T-cell (primary cell): ENCODE measurements at regions not wholly inside any gene's neighbourhood (a gene's known extent, or its start where the extent isn't known, plus 50 kb on each side); places are given as distances from the start of the nearest gene placed in this dataset.

Experiments
- ATAC-seq, 4 experiments: fragments of 200-7000 bp in 3 of 4; fragments of 150-1000 bp in 1 of 4; cut with Tn5 transposase; replicated peaks in 1 of 4; 1 replicate in 3 of 4; 2 replicates in 1 of 4; pipeline ENCODE4 v1.10.0; 2021; ENCODE audit warnings: moderate library complexity in 3 of 4, mild to moderate bottlenecking in 2 of 4, moderate number of reproducible peaks in 1 of 4
- CTCF ChIA-PET, 2 donors: fragments of 300-600 bp; sonication (Branson Sonifier 250); formaldehyde crosslinking; loops; one replicate each; lab custom pipeline; 2022; ENCODE audit warnings: antibody characterized with exemption in 2 of 2; lab: Charles Lee
- POLR2A ChIA-PET, 2 donors: fragments of 300-600 bp; sonication (Branson Sonifier 250); formaldehyde crosslinking; loops; one replicate each; lab custom pipeline; 2022; ENCODE audit warnings: antibody characterized with exemption in 2 of 2; lab: Charles Lee
- DNase-seq, 35 experiments: peaks; one replicate each; pipeline versions ENCODE4 v3.0.0 to v3.0.0-alpha.2; 2013 to 2023
- H3K27ac ChIP-seq: one replicate; pipeline ENCODE4 v1.5.1; 2013; ENCODE audit warnings: low read length
- H3K27me3 ChIP-seq, 2 experiments: replicated peaks in 1 of 2; 1 replicate in 1 of 2; 2 replicates in 1 of 2; pipeline versions ENCODE4 v1.6.1 to v1.7.0; 2013; ENCODE audit warnings: low read length in 1 of 2, mixed read lengths in 1 of 2; ENCODE audit not compliant: control insufficient read depth in 2 of 2, insufficient read depth in 2 of 2; ENCODE audit errors: extremely low read depth in 1 of 2
- H3K36me3 ChIP-seq, 2 donors: 1 replicate in 1 of 2; 2 replicates in 1 of 2; pipeline versions ENCODE4 v1.6.1 to v1.7.0; 2013; ENCODE audit warnings: low read length in 1 of 2; ENCODE audit not compliant: control insufficient read depth in 2 of 2, insufficient read depth in 1 of 2; ENCODE audit errors: extremely low read depth in 1 of 2
- H3K4me1 ChIP-seq, 2 experiments: 1 replicate in 1 of 2; 2 replicates in 1 of 2; pipeline versions ENCODE4 v1.6.1 to v1.7.0; 2013; ENCODE audit warnings: low read length in 2 of 2, mixed read lengths in 1 of 2; ENCODE audit not compliant: insufficient read depth in 2 of 2, control insufficient read depth in 1 of 2; ENCODE audit errors: extremely low read depth in 1 of 2
- H3K4me3 ChIP-seq, 2 donors: 1 replicate in 1 of 2; 2 replicates in 1 of 2; pipeline versions ENCODE4 v1.5.1 to v1.7.0; 2013; ENCODE audit warnings: mild to moderate bottlenecking in 2 of 2, low read length in 1 of 2, moderate library complexity in 1 of 2; ENCODE audit not compliant: control insufficient read depth in 1 of 2; ENCODE audit errors: extremely low read depth in 1 of 2
- H3K9me3 ChIP-seq: 2 replicates; pipeline ENCODE4 v1.7.0; 2013
- H3K27ac Mint-ChIP-seq, 2 donors: one replicate each; pipeline ENCODE4 v1.8.0; 2020 to 2021; ENCODE audit warnings: mild to moderate bottlenecking in 2 of 2, mixed read lengths in 2 of 2
- H3K27me3 Mint-ChIP-seq, 2 donors: one replicate each; pipeline ENCODE4 v1.8.0; 2021 to 2022; ENCODE audit warnings: mixed read lengths in 2 of 2
- H3K36me3 Mint-ChIP-seq: one replicate; pipeline ENCODE4 v1.8.0; 2021; ENCODE audit warnings: mixed read lengths
- H3K4me1 Mint-ChIP-seq, 3 donors: one replicate each; pipeline ENCODE4 v1.8.0; 2020 to 2022; ENCODE audit warnings: mixed read lengths in 3 of 3, mild to moderate bottlenecking in 1 of 3
- H3K4me3 Mint-ChIP-seq, 3 donors: one replicate each; pipeline ENCODE4 v1.8.0; 2020 to 2022; ENCODE audit warnings: mild to moderate bottlenecking in 3 of 3, mixed read lengths in 3 of 3, moderate library complexity in 3 of 3
- H3K9me3 Mint-ChIP-seq, 3 donors: one replicate each; pipeline ENCODE4 v1.8.0; 2020 to 2022; ENCODE audit warnings: mixed read lengths in 3 of 3
- WGBS: methylation state at CpG from one replicate; pipeline ENCODE4 v1.1.5; 2013; ENCODE audit warnings: missing lambda C conversion rate; ENCODE audit not compliant: insufficient coverage; 5-methylcytosine and 5-hydroxymethylcytosine counted together

- POLR2A ChIA-PET, result no interaction called here
- no peak for ATAC-seq
- H3K27ac ChIP-seq, result no peak overlapping the region
- H3K27ac Mint-ChIP-seq, result no peak overlapping the region
- H3K36me3 Mint-ChIP-seq, result no peaks in the 10 kb centered on the region
- CTCF ChIA-PET, result no interaction called here
- DNase-seq, result no peak
- H3K4me3 Mint-ChIP-seq, result no peak overlapping the region
- peaks cover 0 to 6% of the 10 kb centered on the region in 2 donors for H3K27me3 Mint-ChIP-seq
- H3K9me3 ChIP-seq, result no peaks in the 10 kb centered on the region
- H3K36me3 ChIP-seq, result no peaks in the 10 kb centered on the region
- no peak overlapping the region for H3K4me3 ChIP-seq
- H3K9me3 Mint-ChIP-seq, result peaks cover 3 to 20% (median 14%) of the 10 kb centered on the region in 3 donors
- H3K27me3 ChIP-seq, result no peaks in the 10 kb centered on the region
- H3K4me1 Mint-ChIP-seq, result no peaks in the 10 kb centered on the region
- H3K4me1 ChIP-seq, result no peaks in the 10 kb centered on the region
These were observed 192.6 kb upstream of the FAM241A start for GRCh38 chr4:111952688-111953087.

DNA sequence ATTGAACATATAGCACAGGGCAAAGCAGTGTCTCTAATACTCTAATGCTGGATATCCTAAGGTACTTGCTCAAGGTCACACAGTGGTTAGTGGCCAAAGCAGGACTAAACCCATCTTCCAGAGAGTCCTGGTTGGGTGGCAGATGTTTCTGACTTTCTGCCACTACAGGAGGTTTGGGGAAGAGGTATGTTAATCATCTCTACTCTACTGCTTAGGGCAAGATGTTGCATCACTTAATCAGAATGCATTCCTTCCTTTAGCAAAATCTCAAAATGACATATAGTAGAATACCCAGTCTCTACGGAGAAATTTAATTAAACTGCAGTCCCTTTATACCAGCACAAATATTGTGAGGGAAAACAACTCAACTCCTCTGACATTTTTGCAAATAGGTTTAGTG lies 190.7 kb upstream of the FAM241A start:
- ChIA-PET CTCF (no interaction called here), POLR2A (no interaction called here)
- Mint-ChIP-seq H3K36me3 (no peaks in the 10 kb centered on the region), H3K4me3 (no peak overlapping the region), H3K27me3 (peaks cover 0 to 6% of the 10 kb centered on the region in 2 donors), H3K4me1 (no peaks in the 10 kb centered on the region), H3K27ac (no peak overlapping the region), H3K9me3 (peaks cover 2 to 17% (median 9%) of the 10 kb centered on the region in 3 donors)
- Histone ChIP-seq H3K27ac (no peak overlapping the region), H3K36me3 (no peaks in the 10 kb centered on the region), H3K9me3 (no peaks in the 10 kb centered on the region), H3K4me3 (no peak overlapping the region), H3K4me1 (no peaks in the 10 kb centered on the region), H3K27me3 (no peaks in the 10 kb centered on the region)
- ATAC-seq, result no peak
- DNase-seq, result no peak
- WGBS, result no CpG with 5 or more reads among the region's 1 CpG

- Mint-ChIP-seq H3K27me3 (peaks cover 0 to 6% of the 10 kb centered on the region in 2 donors), H3K9me3 (peaks cover 0 to 13% (median 7%) of the 10 kb centered on the region in 3 donors), H3K27ac (no peak overlapping the region), H3K4me1 (no peaks in the 10 kb centered on the region), H3K36me3 (no peaks in the 10 kb centered on the region), H3K4me3 (no peak overlapping the region)
- Histone ChIP-seq H3K27ac (no peak overlapping the region), H3K4me3 (no peak overlapping the region), H3K9me3 (no peaks in the 10 kb centered on the region), H3K36me3 (no peaks in the 10 kb centered on the region), H3K27me3 (no peaks in the 10 kb centered on the region), H3K4me1 (no peaks in the 10 kb centered on the region)
- CTCF ChIA-PET, result no interaction called here
- POLR2A ChIA-PET, result no interaction called here
- ATAC-seq (no peak), DNase-seq (no peak)
- WGBS, result 20% methylated on average over 1 of the region's 4 CpGs
These were observed 190.3 kb upstream of the FAM241A start for GRCh38 chr4:111955001-111955400.

DNA sequence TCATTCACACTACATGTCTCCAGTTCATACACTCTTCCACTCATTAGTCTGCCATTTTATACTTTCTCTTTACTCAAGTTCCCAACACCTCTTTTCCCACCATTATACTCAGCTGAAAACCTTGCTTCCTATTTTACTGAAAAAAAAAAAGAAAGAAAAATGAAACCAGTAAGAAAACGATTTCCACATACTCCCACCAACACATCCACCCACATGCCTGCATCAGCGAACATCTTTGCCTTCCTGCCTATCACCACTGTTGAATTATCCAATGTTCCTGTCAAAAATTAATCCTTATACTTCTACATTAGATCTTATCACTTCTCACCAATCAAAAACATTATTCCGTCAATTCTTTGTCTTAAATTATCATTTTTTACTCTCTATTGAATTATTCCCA lies 188.1 kb upstream of the FAM241A start:
- Mint-ChIP-seq H3K9me3 (no peaks in the 10 kb centered on the region), H3K36me3 (no peaks in the 10 kb centered on the region), H3K27me3 (no peaks in the 10 kb centered on the region), H3K4me3 (no peak overlapping the region), H3K4me1 (no peaks in the 10 kb centered on the region), H3K27ac (no peak overlapping the region)
- no peaks in the 10 kb centered on the region for H3K4me1 ChIP-seq
- H3K9me3 ChIP-seq, result no peaks in the 10 kb centered on the region
- DNase-seq, result no peak
- H3K27me3 ChIP-seq, result no peaks in the 10 kb centered on the region
- no peak overlapping the region for H3K27ac ChIP-seq
- WGBS, result 35% methylated on average over 3 of the region's 3 CpGs
- H3K36me3 ChIP-seq, result no peaks in the 10 kb centered on the region
- CTCF ChIA-PET, result no interaction called here
- POLR2A ChIA-PET, result no interaction called here
- no peak for ATAC-seq
- H3K4me3 ChIP-seq, result no peak overlapping the region

GRCh38 chr4:111957997-111958396 lies 187.3 kb upstream of the FAM241A start:
- H3K4me3 Mint-ChIP-seq, result no peak overlapping the region
- ChIA-PET CTCF (no interaction called here), POLR2A (no interaction called here)
- Histone ChIP-seq H3K27me3 (no peaks in the 10 kb centered on the region), H3K4me1 (no peaks in the 10 kb centered on the region), H3K9me3 (no peaks in the 10 kb centered on the region), H3K36me3 (no peaks in the 10 kb centered on the region), H3K27ac (no peak overlapping the region), H3K4me3 (no peak overlapping the region)
- H3K27ac Mint-ChIP-seq, result no peak overlapping the region
- H3K4me1 Mint-ChIP-seq, result no peaks in the 10 kb centered on the region
- WGBS, result 78% methylated on average over 1 of the region's 1 CpG
- ATAC-seq (no peak), DNase-seq (no peak)
- no peaks in the 10 kb centered on the region for H3K27me3 Mint-ChIP-seq
- no peaks in the 10 kb centered on the region for H3K9me3 Mint-ChIP-seq
- no peaks in the 10 kb centered on the region for H3K36me3 Mint-ChIP-seq

- POLR2A ChIA-PET, result no interaction called here
These were observed 186.0 kb upstream of the FAM241A start for GRCh38 chr4:111959222-111959621.

GRCh38 chr4:111960241-111960667 lies 185.0 kb upstream of the FAM241A start:
- POLR2A ChIA-PET, result no interaction called here
- no peak overlapping the region for H3K4me3 Mint-ChIP-seq
- Histone ChIP-seq H3K9me3 (no peaks in the 10 kb centered on the region), H3K4me1 (no peaks in the 10 kb centered on the region), H3K27ac (no peak overlapping the region), H3K27me3 (no peaks in the 10 kb centered on the region), H3K4me3 (no peak overlapping the region), H3K36me3 (no peaks in the 10 kb centered on the region)
- H3K36me3 Mint-ChIP-seq, result no peaks in the 10 kb centered on the region
- H3K9me3 Mint-ChIP-seq, result peaks cover 0 to 3% (median 0%) of the 10 kb centered on the region in 3 donors
- WGBS, result no CpG with 5 or more reads among the region's 2 CpGs
- H3K27ac Mint-ChIP-seq, result no peak overlapping the region
- H3K4me1 Mint-ChIP-seq, result no peaks in the 10 kb centered on the region
- ATAC-seq (no peak), DNase-seq (no peak)
- peaks cover 0 to 4% of the 10 kb centered on the region in 2 donors for H3K27me3 Mint-ChIP-seq
- CTCF ChIA-PET, result no interaction called here

More at GRCh38 chr4:111959222-111959621, 186.0 kb upstream of the FAM241A start:
- CTCF ChIA-PET, result no interaction called here
- no peaks in the 10 kb centered on the region for H3K9me3 ChIP-seq
- WGBS, result 73% methylated on average over 2 of the region's 2 CpGs
- no peak for ATAC-seq
- peaks cover 0 to 3% (median 0%) of the 10 kb centered on the region in 3 donors for H3K9me3 Mint-ChIP-seq
- H3K27ac Mint-ChIP-seq, result no peak overlapping the region
- no peaks in the 10 kb centered on the region for H3K36me3 ChIP-seq
- no peaks in the 10 kb centered on the region for H3K27me3 ChIP-seq
- no peaks in the 10 kb centered on the region for H3K4me1 ChIP-seq
- H3K4me1 Mint-ChIP-seq, result no peaks in the 10 kb centered on the region
- no peak overlapping the region for H3K4me3 ChIP-seq
- H3K27me3 Mint-ChIP-seq, result peaks cover 0 to 4% of the 10 kb centered on the region in 2 donors
- H3K36me3 Mint-ChIP-seq, result no peaks in the 10 kb centered on the region
- DNase-seq, result no peak
- no peak overlapping the region for H3K4me3 Mint-ChIP-seq
- H3K27ac ChIP-seq, result no peak overlapping the region
